ENCODE measurements at regions not wholly inside any gene's neighbourhood (a gene's known extent, or its start where the extent isn't known, plus 50 kb on each side); places are given as distances from the start of the nearest gene placed in this dataset.

DNA sequence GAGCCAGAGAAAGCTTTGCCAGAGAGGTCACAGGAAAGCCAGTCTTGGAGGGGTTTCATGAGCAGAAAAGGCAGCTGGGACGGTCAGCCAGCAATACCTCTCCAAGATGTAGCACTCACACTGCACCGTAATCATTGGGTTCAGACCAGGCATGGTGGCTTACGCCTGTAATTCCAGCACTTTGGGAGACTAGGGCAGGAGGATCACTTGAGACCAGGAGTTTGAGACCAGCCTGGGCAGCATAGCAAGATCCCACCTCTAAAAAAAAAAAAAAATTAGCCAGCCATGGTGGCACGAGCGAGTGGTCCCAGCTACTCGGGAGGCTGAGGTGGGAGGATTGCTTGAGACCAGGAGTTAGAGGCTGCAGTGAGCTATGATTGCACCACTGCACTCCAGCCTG is 90.2 kb upstream of the CUX1 start:
- TF ChIP-seq, protein P1, sequence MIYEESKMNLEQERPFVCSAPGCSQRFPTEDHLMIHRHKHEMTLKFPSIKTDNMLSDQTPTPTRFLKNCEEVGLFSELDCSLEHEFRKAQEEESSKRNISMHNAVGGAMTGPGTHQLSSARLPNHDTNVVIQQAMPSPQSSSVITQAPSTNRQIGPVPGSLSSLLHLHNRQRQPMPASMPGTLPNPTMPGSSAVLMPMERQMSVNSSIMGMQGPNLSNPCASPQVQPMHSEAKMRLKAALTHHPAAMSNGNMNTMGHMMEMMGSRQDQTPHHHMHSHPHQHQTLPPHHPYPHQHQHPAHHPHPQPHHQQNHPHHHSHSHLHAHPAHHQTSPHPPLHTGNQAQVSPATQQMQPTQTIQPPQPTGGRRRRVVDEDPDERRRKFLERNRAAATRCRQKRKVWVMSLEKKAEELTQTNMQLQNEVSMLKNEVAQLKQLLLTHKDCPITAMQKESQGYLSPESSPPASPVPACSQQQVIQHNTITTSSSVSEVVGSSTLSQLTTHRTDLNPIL (CRISPR knock-in tag; IDR thresholded peaks at IDR 0.05; ENCODE audit: low read depth) = no peak
- TF ChIP-seq CSDC2 (CRISPR knock-in tag; IDR thresholded peaks at IDR 0.05) (no peak), ZNF565 (CRISPR knock-in tag; conservative IDR thresholded peaks at IDR 0.05; ENCODE audit: low read depth) (no peak), ZFP3 (CRISPR knock-in tag; IDR thresholded peaks at IDR 0.05) (no peak), RARB (CRISPR knock-in tag; IDR thresholded peaks at IDR 0.05) (no peak)
- TF ChIP-seq, protein P2, sequence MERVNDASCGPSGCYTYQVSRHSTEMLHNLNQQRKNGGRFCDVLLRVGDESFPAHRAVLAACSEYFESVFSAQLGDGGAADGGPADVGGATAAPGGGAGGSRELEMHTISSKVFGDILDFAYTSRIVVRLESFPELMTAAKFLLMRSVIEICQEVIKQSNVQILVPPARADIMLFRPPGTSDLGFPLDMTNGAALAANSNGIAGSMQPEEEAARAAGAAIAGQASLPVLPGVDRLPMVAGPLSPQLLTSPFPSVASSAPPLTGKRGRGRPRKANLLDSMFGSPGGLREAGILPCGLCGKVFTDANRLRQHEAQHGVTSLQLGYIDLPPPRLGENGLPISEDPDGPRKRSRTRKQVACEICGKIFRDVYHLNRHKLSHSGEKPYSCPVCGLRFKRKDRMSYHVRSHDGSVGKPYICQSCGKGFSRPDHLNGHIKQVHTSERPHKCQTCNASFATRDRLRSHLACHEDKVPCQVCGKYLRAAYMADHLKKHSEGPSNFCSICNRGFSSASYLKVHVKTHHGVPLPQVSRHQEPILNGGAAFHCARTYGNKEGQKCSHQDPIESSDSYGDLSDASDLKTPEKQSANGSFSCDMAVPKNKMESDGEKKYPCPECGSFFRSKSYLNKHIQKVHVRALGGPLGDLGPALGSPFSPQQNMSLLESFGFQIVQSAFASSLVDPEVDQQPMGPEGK (CRISPR knock-in tag; IDR thresholded peaks at IDR 0.05; ENCODE audit: borderline replicate concordance) = no peak
